HG02981 (cell line): ENCODE measurements at regions not wholly inside any gene's neighbourhood (a gene's known extent, or its start where the extent isn't known, plus 50 kb on each side); places are given as distances from the start of the nearest gene placed in this dataset.

Experiments
- ATAC-seq: cut with Tn5 transposase; IDR thresholded peaks from one replicate; pipeline ENCODE4 v1.9.1; 2021; ENCODE audit warnings: mild to moderate bottlenecking, moderate library complexity; ENCODE audit not compliant: unreplicated experiment

- ATAC-seq: no peak
Observed at GRCh38 chr3:117234331-117234730, 524.8 kb downstream of the TUSC7 start.

DNA sequence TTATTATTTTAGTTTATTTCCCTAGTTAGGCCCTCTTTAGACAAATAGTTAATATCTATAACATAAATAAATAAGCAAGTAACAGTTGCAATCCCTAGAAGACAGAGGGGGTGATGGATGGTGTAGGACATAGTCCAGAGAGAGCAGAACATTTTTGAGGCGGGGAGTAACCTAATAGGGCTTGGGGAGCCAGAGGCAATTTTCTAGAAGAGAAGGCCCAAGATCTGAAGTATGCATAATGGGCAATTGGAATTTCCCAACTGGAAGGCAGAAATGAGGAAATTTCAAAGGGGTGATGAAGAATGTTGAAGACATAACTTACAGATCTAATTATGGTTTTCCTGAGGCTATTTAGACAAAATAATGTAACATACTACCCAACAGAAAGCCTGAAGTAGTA lies 525.7 kb downstream of the TUSC7 start:
- ATAC-seq: no peak

GRCh38 chr3:117238806-117239205 lies 529.2 kb downstream of the TUSC7 start:
- no peak for ATAC-seq

DNA sequence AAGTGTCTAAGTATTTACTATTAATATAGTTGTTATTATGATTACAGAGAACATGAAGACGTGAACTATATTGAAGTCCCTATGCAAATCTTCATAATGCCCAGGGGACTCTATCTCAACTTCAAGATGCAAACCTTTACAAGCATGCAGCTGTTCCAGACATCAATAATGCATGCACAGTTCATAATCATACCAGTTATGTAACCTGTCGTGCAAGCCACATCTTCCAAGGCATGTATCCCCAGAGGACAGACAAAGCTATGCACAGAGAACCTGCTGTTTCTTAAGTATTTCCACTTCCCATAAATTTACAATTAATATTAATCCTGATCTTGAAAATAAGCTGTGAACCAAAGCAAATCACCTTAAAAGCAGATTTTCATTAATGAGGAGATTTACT lies 534.1 kb downstream of the TUSC7 start:
- no peak for ATAC-seq

DNA sequence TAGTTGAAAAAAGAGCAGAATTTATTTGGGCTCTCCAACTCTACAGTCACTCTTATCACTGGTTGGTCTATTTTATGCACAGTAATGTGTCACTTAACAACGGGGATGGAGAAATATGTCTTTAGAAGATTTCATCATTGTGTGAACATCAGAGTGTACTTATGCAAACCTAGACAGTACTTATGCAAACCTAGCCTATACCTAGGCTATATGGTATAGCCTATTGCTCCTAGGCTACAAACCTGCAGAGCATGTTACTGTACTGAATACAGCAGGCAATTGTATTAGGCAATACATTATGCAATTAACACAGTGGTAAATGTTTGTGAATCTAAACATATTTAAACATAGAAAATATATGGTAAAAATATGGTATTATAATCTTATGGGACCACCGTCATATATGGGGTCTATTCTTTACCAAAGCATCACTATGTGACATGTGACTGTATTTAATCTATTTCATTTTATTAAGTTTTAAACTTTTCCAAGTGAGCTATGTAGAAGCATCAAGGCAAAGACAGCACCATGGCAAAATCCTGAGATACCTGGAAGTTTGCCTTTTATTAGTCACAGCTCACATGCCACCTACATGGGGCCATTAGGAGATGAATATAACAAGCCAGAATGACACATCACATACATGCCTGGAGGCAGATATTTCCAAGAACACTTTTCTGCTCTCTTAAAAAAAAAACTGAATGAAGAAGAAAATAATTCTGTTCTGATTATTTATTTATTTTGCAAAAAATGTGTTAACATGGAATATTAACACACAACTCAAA lies 537.4 kb downstream of the TUSC7 start:
- ATAC-seq: no peak

GRCh38 chr3:117248153-117248552 lies 538.6 kb downstream of the TUSC7 start:
- ATAC-seq: no peak

DNA sequence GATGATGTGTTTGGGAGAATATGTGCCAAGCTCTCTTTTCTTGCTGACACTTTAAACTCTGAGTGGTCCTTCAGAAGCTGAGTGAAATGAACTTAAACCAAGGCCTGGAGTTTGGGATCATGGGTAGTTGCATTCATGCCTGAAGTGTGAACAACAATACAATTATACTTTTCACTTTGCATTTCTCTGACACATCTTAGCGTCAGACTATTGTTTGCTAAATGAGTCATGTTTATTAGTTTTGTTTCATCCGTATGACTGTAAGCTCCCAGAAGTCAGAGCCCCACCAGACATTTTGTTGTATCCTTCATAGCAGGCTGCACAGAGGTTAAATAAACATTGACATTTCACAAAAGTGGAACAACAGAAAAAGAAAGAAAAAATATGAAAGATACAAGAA lies 542.6 kb downstream of the TUSC7 start:
- no peak for ATAC-seq

DNA sequence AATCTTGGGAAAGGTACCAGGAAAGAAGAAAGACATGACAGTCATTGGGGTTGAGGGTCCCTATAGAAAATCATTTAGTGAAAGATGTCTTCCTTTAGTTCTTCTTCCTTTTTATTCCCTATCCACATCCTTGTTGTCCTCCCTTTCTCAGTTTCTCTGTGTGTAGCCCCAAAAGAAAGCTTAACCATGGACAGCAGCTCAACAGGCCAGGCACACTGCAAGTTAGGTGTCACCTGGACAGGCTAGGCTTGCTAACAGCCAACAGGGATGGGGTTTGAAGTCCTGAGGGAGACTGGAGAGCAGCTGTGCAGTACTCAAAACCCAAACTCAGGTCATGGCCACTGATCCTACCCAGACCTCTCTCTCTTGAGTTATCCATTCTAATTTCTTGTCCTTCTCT lies 543.1 kb downstream of the TUSC7 start:
- ATAC-seq: no peak

DNA sequence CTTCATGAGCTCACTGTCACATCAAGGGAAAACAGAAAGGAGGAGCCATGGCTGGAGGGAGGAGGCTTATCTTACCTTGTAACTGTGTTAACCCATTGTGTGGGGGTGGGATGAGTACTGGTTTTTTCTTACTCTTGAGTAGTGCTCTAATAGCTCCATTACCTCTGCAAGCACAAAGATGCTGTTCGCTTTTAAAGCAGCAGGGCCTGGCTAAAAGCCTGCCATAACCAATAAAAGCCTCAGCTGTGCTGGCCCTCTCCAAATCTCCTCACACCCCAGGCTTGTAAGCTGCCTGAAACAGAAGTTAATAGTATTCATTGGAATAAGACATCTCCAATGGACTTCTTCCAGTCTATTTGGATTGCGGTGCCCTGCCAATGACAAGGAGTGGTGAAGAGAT lies 544.1 kb downstream of the TUSC7 start:
- no peak for ATAC-seq

- no peak for ATAC-seq
Observed at GRCh38 chr3:117254985-117255384, 545.4 kb downstream of the TUSC7 start.

DNA sequence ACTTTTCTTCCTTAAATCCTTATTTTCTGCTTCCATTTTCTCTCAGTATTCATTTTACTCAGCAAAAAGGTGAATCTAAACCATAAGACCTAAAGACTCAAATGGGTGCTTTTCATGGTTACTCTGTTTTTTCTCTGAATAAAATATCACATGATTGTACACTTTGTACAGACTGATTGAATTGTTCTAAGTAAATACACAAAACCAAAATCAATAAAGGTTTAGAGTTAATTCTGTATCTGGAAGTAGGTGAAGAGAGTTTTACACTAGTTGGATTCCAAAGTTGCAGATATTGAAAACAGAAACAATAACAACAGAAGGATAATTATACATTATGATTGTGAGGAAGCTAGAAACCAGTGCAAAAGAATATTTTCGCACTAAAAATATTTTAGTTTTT lies 546.2 kb downstream of the TUSC7 start:
- no peak for ATAC-seq

- no peak for ATAC-seq
Observed at GRCh38 chr3:117261983-117262421, 552.4 kb downstream of the TUSC7 start.

GRCh38 chr3:117263270-117263669 lies 553.7 kb downstream of the TUSC7 start:
- ATAC-seq: no peak

DNA sequence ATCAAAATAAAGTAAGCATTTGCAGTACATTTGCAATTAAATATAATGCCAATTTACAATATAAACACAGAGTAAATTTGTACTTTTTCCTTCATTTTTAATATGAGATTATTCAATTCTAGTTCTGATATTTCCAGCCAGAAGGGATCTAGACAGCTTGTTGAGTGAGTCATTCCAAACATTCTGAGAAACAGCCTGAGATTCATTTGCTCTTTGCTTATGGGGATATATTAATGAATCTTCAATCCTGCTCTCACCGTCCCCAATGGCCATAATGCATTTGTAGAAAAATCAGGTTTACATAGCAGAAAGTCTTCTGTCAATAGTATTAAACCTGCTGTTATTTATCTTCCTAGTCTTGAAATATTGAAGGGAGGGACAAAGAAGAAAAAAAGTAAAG lies 554.2 kb downstream of the TUSC7 start:
- no peak for ATAC-seq

GRCh38 chr3:117264204-117264994 lies 554.8 kb downstream of the TUSC7 start:
- ATAC-seq: no peak

GRCh38 chr3:117266806-117267205 lies 557.2 kb downstream of the TUSC7 start:
- no peak for ATAC-seq

DNA sequence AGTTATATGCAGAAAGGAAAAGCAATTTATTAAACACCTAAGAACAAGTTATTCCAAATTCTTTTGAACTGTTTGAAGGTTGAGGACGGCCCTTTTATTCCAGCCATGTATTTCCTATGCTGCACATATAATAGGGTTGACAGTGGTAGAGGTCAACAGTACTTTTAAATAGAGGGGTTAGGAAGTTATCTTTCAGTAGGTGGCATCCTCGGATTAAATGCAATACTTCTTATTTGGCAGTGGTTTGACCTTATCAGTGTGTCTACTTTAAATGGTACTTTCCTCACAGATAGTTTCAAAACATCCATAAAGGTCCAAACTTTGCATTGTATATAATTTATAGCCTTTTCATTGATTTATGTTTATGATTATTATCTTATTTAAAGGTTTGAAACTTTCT lies 558.7 kb downstream of the TUSC7 start:
- ATAC-seq: no peak

DNA sequence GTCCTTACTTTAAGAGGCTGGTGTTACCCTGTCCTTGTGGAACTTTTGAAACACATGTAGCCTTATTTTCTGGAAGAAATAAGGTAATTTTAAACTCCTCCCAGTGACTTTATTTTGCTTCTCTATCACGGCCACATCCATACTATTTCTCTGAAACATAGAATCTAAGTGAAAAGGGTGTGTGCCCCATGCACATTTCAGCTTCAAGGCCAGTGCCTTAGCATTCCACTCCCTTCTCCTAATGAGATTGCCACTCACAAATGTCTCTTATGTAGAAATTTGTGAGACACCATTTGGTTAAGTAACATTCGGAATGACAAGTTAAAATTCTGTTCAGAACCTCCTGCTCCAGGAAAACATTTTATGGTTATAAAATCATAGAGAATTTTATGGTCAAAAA lies 562.7 kb downstream of the TUSC7 start:
- ATAC-seq: no peak

DNA sequence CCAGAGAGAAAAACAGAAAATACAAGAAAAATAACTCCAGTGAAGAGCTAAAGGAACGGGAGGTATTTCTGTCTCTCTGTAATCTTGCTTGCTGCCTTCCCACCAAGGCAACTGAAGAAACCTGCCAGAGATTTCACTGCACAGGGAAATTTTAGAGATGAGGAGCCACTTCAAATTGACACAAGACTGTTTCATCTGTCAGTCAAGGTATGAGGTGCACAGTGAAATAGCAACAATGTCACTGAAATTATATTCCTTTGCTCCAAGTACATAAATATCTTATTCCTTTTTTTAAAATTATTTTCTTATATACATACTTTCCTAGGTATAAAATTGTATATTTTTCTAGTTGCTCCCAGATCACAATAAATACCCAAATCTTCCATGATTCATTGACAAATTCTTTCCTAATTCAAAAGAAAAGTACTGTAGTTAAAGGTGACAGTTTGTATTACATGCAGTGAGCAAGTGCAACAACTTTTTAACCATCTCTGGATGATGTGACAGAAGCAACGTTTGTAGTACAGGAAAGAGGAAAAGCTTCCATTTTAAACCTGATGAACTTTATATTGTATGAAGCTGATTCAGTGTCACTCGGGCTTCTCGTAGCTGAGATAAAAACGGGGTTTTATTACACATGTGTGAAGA lies 563.4 kb downstream of the TUSC7 start:
- no peak for ATAC-seq

DNA sequence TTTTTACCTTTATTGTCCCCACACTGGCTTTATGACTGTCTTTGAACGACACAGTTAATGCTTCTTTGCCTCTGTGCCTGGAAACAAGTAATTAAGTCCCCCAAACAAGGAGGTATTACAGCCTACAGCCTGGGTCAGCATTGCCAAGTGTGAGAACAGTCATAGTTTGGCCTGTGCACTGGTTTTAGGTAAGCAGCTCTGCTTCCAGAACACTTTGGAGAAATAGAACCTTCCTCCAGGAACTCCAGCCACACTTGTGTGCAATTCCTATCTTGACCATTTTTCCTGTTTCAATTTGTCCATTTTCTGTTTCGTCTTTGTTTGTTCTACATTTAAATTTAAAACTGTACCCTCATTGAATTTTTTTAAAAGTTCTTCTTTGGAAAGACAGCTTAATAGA lies 568.2 kb downstream of the TUSC7 start:
- no peak for ATAC-seq

GRCh38 chr3:117278424-117279190 lies 569.0 kb downstream of the TUSC7 start:
- ATAC-seq: peak; percentile 99
